Natural killer cell treated with Interleukin-12 subunit alpha and Interleukin-12 subunit beta and Interleukin-15 and Interleukin-18, amount 100 ng/mL, for 72 hours (primary cell): ENCODE measurements at regions not wholly inside any gene's neighbourhood (a gene's known extent, or its start where the extent isn't known, plus 50 kb on each side); places are given as distances from the start of the nearest gene placed in this dataset.

Experiments used
- ATAC-seq, 2 donors: fragments of 150-1000 bp; cut with Tn5 transposase in 1 of 2; sonication (Bioruptor Pico), chemical (Tn5 transposase) in 1 of 2; 2 replicates each; pipeline ENCODE4 v1.10.0; 2021
- DNase-seq: peaks from one replicate; pipeline ENCODE4 v3.0.0; 2022; ENCODE audit warnings: low spot score
- H3K27ac Mint-ChIP-seq, 2 donors: 1 replicate in 1 of 2; 2 replicates in 1 of 2; pipeline ENCODE4 v1.8.0; 2022; ENCODE audit warnings: mixed read lengths in 2 of 2, mild to moderate bottlenecking in 1 of 2, moderate library complexity in 1 of 2
- H3K27me3 Mint-ChIP-seq, 2 donors: 1 replicate in 1 of 2; 2 replicates in 1 of 2; pipeline ENCODE4 v1.8.0; 2022; ENCODE audit warnings: mixed read lengths in 2 of 2
- H3K36me3 Mint-ChIP-seq: one replicate; pipeline ENCODE4 v1.8.0; 2022; ENCODE audit warnings: mixed read lengths
- H3K4me1 Mint-ChIP-seq, 2 donors: 1 replicate in 1 of 2; 2 replicates in 1 of 2; pipeline ENCODE4 v1.8.0; 2022; ENCODE audit warnings: low read depth in 2 of 2, mixed read lengths in 2 of 2, mild to moderate bottlenecking in 1 of 2
- H3K4me3 Mint-ChIP-seq: one replicate; pipeline ENCODE4 v1.8.0; 2022; ENCODE audit warnings: mixed read lengths
- H3K9me3 Mint-ChIP-seq: 2 replicates; pipeline ENCODE4 v1.8.0; 2022; ENCODE audit warnings: mixed read lengths

DNA sequence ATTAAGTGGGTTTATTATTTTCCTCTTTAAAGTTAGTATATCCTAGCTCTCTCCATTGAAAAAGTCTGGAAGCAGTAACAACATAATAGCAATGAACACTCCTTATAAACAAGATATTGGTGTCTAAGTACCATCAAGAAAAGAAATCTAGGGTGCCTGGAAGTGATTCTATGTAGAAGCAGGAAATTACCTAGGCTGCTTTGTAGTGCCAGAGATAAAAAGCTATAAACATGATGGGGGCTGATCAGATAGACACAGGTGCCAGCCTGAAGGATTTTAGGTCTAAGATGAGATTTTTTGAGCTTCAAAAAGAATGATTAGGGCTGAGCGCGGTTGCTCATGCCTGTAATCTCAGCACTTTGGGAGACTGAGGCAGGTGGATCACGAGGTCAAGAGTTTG is 1179.3 kb upstream of the CDH9 start:
- Mint-ChIP-seq H3K27me3 (no peaks in the 10 kb centered on the region), H3K27ac (no peak overlapping the region), H3K4me3 (no peak overlapping the region), H3K4me1 (no peaks in the 10 kb centered on the region), H3K36me3 (no peaks in the 10 kb centered on the region), H3K9me3 (peaks cover 7% of the 10 kb centered on the region)
- DNase-seq: no peak
- ATAC-seq: no peak

DNA sequence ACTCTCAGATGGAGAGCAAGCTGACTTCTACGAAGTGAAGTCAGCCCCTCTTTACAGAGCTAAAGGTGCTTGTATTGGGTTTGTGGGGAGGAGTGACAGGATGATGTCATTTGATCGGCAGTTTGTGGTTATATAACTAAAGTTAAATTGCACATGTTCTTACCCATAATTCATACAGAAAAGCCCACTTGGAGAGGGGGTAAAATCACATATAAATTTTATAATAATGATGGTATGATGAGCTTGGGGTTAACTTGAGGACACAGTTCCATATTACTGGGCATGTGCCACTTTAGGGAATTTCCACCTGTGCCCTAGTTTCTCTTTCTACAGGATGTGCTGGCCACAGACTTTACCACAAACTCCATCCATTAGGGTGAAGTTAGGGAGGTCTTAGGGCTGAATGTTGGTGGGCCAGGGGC is 1178.6 kb upstream of the CDH9 start:
- no peak overlapping the region for H3K4me3 Mint-ChIP-seq
- DNase-seq: no peak
- H3K27ac Mint-ChIP-seq: no peak overlapping the region
- no peaks in the 10 kb centered on the region for H3K36me3 Mint-ChIP-seq
- H3K27me3 Mint-ChIP-seq: no peaks in the 10 kb centered on the region
- no peaks in the 10 kb centered on the region for H3K4me1 Mint-ChIP-seq
- ATAC-seq: no peak
- peaks cover 7% of the 10 kb centered on the region for H3K9me3 Mint-ChIP-seq

DNA sequence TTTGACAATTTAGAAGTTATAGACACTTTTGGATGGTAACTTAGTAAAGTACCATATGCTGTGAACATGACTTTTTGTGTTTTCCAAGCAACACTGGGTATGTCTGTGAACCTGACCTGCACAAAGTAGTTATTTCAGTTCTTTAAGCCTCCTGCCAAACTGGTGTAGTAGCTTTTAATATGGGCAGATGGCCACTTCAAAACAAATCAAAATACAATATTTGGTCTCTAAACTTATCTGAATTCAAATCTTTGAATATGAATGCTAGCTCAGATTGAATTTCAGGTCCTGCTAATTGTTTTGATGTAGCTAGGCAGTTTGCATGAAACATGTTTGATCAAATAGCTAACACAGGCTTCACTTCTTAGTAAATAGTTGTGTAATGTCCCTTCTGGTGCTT is 1176.7 kb upstream of the CDH9 start:
- Mint-ChIP-seq H3K4me3 (no peak overlapping the region), H3K36me3 (no peaks in the 10 kb centered on the region), H3K4me1 (no peaks in the 10 kb centered on the region), H3K9me3 (peaks cover 7% of the 10 kb centered on the region), H3K27ac (no peak overlapping the region), H3K27me3 (no peaks in the 10 kb centered on the region)
- ATAC-seq (no peak), DNase-seq (no peak)

DNA sequence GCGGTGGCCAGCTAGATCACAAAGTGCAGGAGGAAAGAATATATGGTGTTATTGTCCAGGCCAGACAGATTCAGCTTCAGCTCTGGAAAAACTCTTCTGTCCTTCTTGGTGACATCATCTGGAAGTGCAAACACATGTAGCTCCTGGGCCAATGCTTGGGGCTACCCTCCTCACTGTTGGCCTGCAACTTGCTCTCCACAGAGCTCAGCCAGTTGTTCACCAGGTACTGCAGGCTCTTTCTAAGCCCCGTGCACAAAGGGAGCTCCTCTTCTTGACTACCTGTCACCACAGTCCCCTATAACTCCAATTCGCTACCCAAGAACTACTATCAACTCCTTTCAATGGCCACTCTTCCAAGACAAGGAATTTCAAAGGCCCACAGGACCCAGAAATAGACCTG is 1175.9 kb upstream of the CDH9 start:
- Mint-ChIP-seq H3K27me3 (no peaks in the 10 kb centered on the region), H3K36me3 (no peaks in the 10 kb centered on the region)
- ATAC-seq: no peak

GRCh38 chr5:28208356-28208755 is 1170.0 kb upstream of the CDH9 start:
- H3K4me1 Mint-ChIP-seq: no peaks in the 10 kb centered on the region
- DNase-seq: no peak
- H3K9me3 Mint-ChIP-seq: peaks cover 3% of the 10 kb centered on the region
- H3K36me3 Mint-ChIP-seq: no peaks in the 10 kb centered on the region
- ATAC-seq: no peak
- H3K27me3 Mint-ChIP-seq: no peaks in the 10 kb centered on the region
- no peak overlapping the region for H3K4me3 Mint-ChIP-seq
- H3K27ac Mint-ChIP-seq: no peak overlapping the region

More for the DNA sequence above, 1175.9 kb upstream of the CDH9 start:
- no peak overlapping the region for H3K4me3 Mint-ChIP-seq
- H3K9me3 Mint-ChIP-seq: peaks cover 2% of the 10 kb centered on the region
- DNase-seq: no peak
- no peak overlapping the region for H3K27ac Mint-ChIP-seq
- no peaks in the 10 kb centered on the region for H3K4me1 Mint-ChIP-seq

GRCh38 chr5:28190011-28190410 is 1151.6 kb upstream of the CDH9 start:
- H3K4me1 Mint-ChIP-seq: no peaks in the 10 kb centered on the region
- ATAC-seq: no peak
- H3K36me3 Mint-ChIP-seq: no peaks in the 10 kb centered on the region
- peaks cover 5% of the 10 kb centered on the region for H3K9me3 Mint-ChIP-seq
- H3K27ac Mint-ChIP-seq: no peak overlapping the region
- no peak for DNase-seq
- H3K4me3 Mint-ChIP-seq: no peak overlapping the region
- H3K27me3 Mint-ChIP-seq: no peaks in the 10 kb centered on the region

DNA sequence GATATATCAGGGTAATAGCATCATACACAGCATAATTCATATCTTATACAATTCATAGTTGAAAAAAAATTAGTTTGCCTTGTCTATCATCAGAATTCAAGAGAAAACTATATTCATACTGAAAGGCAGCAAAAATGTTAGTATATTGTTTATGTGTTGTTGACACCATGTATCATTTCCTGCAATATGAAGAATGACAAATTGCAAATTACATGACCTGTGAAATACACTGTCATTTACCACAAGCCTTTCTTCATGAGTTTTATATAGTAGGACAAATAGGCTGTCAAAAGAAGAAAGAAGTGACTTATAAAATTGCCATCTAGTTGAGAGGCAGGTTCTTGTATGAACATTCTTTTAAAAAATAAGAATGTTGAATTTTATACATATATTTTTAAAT is 1136.3 kb upstream of the CDH9 start:
- H3K4me1 Mint-ChIP-seq: no peaks in the 10 kb centered on the region
- H3K36me3 Mint-ChIP-seq: no peaks in the 10 kb centered on the region

DNA sequence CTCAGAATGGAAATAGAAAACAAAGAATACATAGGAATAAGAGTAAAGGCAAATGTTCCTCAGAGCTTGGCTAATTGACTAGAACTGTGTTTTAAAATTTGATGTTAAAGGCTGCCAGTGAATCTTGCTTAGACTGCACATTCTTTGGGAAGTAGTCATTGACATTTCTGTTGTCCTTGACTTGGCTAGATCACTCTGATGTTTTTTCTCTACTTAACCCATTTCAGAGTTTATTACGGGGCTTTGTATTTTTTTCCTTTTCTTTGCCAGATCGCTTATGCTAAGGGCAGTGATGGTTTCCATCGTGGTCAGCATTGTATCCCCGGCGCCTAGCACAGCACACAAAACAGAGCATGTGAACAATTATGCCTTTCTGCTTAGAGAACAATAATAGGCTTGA is 1126.7 kb upstream of the CDH9 start:
- Mint-ChIP-seq H3K27me3 (no peaks in the 10 kb centered on the region), H3K36me3 (no peaks in the 10 kb centered on the region), H3K4me1 (no peaks in the 10 kb centered on the region), H3K27ac (no peak overlapping the region), H3K4me3 (no peak overlapping the region), H3K9me3 (peaks cover 12% of the 10 kb centered on the region)
- DNase-seq (no peak), ATAC-seq (no peak)

More for the DNA sequence above, 1136.3 kb upstream of the CDH9 start:
- H3K27me3 Mint-ChIP-seq: no peaks in the 10 kb centered on the region
- H3K27ac Mint-ChIP-seq: no peak overlapping the region
- peaks cover 3% of the 10 kb centered on the region for H3K9me3 Mint-ChIP-seq
- DNase-seq (no peak), ATAC-seq (no peak)
- H3K4me3 Mint-ChIP-seq: no peak overlapping the region

- peaks cover 9% of the 10 kb centered on the region for H3K9me3 Mint-ChIP-seq
- H3K36me3 Mint-ChIP-seq: no peaks in the 10 kb centered on the region
- no peaks in the 10 kb centered on the region for H3K27me3 Mint-ChIP-seq
- no peak overlapping the region for H3K27ac Mint-ChIP-seq
- H3K4me3 Mint-ChIP-seq: no peak overlapping the region
- H3K4me1 Mint-ChIP-seq: no peaks in the 10 kb centered on the region
- no peak for ATAC-seq
- no peak for DNase-seq
Observed at GRCh38 chr5:28164568-28164967, 1126.2 kb upstream of the CDH9 start.

DNA sequence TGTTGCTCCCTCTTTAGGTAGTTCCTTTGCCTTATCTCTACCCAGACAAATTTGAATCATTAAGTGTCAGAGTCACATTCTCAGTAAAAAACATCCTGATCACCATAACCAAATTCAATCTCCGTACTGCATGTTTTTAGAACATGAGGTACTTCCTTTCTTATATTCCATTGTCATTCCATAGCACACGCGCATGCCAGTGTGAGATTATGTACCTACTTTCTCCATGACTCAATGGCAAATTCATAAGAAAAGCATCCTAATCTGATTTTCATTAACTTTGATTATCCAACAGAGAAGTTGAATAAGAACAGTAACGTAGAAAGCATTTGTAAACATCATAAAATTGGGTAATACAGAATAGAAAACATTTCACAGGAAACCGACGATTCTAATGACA is 1118.6 kb upstream of the CDH9 start:
- H3K9me3 Mint-ChIP-seq: peaks cover 7% of the 10 kb centered on the region

GRCh38 chr5:28143519-28143918 is 1105.1 kb upstream of the CDH9 start:
- H3K9me3 Mint-ChIP-seq: peaks cover 18% of the 10 kb centered on the region
- no peaks in the 10 kb centered on the region for H3K4me1 Mint-ChIP-seq
- ATAC-seq: no peak
- H3K27me3 Mint-ChIP-seq: no peaks in the 10 kb centered on the region
- no peak overlapping the region for H3K4me3 Mint-ChIP-seq
- no peak overlapping the region for H3K27ac Mint-ChIP-seq
- DNase-seq: no peak
- peaks cover 11% of the 10 kb centered on the region for H3K36me3 Mint-ChIP-seq

More for the DNA sequence above, 1118.6 kb upstream of the CDH9 start:
- DNase-seq (no peak), ATAC-seq (no peak)
- Mint-ChIP-seq H3K4me3 (no peak overlapping the region), H3K27ac (no peak overlapping the region), H3K36me3 (peaks cover 5% of the 10 kb centered on the region), H3K27me3 (no peaks in the 10 kb centered on the region), H3K4me1 (no peaks in the 10 kb centered on the region)

- no peak for ATAC-seq
Observed at GRCh38 chr5:28132151-28132550, 1093.8 kb upstream of the CDH9 start.

GRCh38 chr5:28117691-28118090 is 1079.3 kb upstream of the CDH9 start:
- ATAC-seq (no peak), DNase-seq (no peak)
- Mint-ChIP-seq H3K4me1 (no peaks in the 10 kb centered on the region), H3K27me3 (no peaks in the 10 kb centered on the region), H3K4me3 (no peak overlapping the region), H3K9me3 (peaks cover 24% of the 10 kb centered on the region), H3K36me3 (peaks cover 11% of the 10 kb centered on the region), H3K27ac (no peak overlapping the region)

More at GRCh38 chr5:28132151-28132550, 1093.8 kb upstream of the CDH9 start:
- no peaks in the 10 kb centered on the region for H3K36me3 Mint-ChIP-seq
- H3K4me1 Mint-ChIP-seq: no peaks in the 10 kb centered on the region
- no peaks in the 10 kb centered on the region for H3K27me3 Mint-ChIP-seq
- DNase-seq: no peak
- peaks cover 20% of the 10 kb centered on the region for H3K9me3 Mint-ChIP-seq
- no peak overlapping the region for H3K27ac Mint-ChIP-seq
- H3K4me3 Mint-ChIP-seq: no peak overlapping the region

- H3K27me3 Mint-ChIP-seq: no peaks in the 10 kb centered on the region
- no peak overlapping the region for H3K4me3 Mint-ChIP-seq
- no peak overlapping the region for H3K27ac Mint-ChIP-seq
- peaks cover 11% of the 10 kb centered on the region for H3K36me3 Mint-ChIP-seq
- no peaks in the 10 kb centered on the region for H3K4me1 Mint-ChIP-seq
- peaks cover 24% of the 10 kb centered on the region for H3K9me3 Mint-ChIP-seq
- ATAC-seq (no peak), DNase-seq (no peak)
Observed at GRCh38 chr5:28117273-28117672, 1078.9 kb upstream of the CDH9 start.

DNA sequence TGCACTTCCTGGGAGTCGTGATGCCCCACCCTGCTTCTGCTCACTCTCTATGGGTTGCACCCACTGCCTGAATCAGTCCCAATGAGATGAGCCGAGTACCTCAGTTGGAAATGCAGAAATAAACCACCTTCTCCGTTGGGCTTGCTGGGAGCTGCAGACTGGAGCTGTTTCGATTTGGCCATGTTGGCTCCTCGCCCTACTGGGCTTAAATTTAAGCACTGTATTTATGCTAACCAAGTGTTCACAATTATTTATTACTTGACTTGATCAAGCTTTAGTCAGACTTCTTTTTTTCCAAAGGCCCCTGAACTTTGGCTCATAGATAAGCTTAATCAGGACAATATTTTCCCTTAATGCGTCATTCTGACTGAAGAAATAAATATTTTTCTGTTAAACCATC is 1072.4 kb upstream of the CDH9 start:
- Mint-ChIP-seq H3K9me3 (peaks cover 8% of the 10 kb centered on the region), H3K36me3 (peaks cover 6% of the 10 kb centered on the region), H3K27ac (no peak overlapping the region), H3K4me1 (no peaks in the 10 kb centered on the region), H3K4me3 (no peak overlapping the region), H3K27me3 (no peaks in the 10 kb centered on the region)
- ATAC-seq (no peak), DNase-seq (no peak)
